GM20431 (cell line): ENCODE measurements at regions not wholly inside any gene's neighbourhood (a gene's known extent, or its start where the extent isn't known, plus 50 kb on each side); places are given as distances from the start of the nearest gene placed in this dataset.
"Not testable (repeated sequence)": the region's sequence is repeated elsewhere in the genome, so short reads cannot be mapped to it uniquely, and the experiment has no call there.

Experiments used
- in situ Hi-C: fragments of 300-500 bp; cut with MseI, MboI; formaldehyde crosslinking; loops from one replicate; pipeline ENCODE4 v1.15.0; 2020; ENCODE audit warnings: low sequenced_read_pairs; ENCODE audit not compliant: unreplicated experiment

DNA sequence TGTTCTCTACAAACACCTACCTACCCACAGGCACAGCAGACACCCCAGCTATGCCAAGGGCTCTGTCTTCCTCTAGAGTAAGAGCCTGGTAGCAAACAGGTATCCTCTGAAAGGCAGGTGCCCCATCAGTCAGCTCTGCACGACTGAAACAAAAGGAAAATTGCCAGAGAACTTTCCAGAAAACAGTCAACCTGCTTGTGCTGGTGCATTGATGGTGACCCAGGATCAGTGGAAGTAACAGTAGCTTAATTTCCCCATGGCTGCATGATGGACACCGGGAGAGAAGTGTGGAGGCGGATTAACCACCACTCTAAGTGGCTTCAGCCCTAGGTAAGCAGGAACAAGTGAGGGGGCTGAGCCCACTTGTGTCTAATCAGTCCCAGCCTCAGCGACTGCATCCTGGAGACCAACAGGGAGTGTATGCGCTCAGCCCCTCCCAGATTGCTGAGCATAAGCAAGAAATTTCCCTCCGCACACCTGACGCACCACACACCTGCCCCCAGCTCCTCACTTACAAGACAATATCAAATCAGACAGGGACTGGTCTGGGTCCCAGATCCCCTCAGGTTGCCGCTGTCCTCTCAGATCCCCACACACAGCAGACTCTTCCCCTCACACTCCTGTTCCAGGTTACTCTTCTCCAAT lies 70.7 kb upstream of the IGLL5 start:
- in situ Hi-C loops = no loop called here

DNA sequence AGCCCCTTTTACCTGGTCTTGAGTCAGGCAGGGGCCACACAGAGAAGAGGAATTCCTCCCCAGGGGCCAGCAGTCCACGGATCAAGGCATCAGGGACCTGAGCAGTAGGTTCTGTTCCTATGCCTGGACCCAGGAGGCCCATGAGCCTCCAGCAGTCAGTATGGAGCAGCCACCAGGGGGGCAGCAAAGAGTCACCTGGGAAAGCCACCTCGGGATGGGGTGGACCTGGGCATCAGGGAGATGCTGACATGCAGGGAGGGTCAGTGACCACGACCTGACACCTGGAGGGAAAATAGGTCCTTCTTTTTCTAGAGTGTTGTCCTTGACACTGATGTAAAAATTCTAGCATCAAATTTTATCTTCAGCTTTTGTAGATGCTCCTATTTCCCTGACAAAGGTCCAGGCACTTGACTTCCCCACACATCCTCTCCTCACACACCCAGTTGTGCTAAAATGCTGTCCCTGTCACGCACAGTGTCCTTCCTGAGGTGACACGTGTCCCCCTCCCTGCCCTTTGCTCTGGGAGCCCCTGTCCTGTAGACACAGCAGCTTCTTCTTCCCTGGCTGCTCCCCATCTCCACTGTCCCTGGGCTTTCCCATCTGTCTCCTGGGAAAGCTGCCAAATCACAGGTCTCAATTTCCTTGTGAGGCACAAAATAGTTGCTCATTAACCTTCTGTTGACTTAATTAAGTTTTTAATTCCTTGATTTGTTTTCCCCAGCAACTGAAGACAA lies 70.0 kb upstream of the IGLL5 start:
- in situ Hi-C loops = no loop called here

DNA sequence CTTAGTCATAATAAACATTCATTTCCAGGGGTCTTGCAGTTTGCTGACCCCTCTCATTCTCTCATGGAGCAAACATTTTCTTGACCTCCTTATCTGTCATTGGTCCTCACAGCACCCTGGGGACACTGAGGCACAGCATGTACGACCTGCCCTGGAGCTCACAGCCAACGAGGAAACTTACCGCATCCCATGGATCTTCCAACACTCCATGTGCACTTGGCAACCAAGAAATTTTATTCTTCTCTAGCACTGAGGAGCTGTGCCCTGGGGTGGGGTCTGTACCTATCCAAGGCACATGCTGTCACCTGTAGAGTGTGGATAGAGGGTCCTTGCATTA lies 69.4 kb upstream of the IGLL5 start:
- in situ Hi-C loops = no loop called here

DNA sequence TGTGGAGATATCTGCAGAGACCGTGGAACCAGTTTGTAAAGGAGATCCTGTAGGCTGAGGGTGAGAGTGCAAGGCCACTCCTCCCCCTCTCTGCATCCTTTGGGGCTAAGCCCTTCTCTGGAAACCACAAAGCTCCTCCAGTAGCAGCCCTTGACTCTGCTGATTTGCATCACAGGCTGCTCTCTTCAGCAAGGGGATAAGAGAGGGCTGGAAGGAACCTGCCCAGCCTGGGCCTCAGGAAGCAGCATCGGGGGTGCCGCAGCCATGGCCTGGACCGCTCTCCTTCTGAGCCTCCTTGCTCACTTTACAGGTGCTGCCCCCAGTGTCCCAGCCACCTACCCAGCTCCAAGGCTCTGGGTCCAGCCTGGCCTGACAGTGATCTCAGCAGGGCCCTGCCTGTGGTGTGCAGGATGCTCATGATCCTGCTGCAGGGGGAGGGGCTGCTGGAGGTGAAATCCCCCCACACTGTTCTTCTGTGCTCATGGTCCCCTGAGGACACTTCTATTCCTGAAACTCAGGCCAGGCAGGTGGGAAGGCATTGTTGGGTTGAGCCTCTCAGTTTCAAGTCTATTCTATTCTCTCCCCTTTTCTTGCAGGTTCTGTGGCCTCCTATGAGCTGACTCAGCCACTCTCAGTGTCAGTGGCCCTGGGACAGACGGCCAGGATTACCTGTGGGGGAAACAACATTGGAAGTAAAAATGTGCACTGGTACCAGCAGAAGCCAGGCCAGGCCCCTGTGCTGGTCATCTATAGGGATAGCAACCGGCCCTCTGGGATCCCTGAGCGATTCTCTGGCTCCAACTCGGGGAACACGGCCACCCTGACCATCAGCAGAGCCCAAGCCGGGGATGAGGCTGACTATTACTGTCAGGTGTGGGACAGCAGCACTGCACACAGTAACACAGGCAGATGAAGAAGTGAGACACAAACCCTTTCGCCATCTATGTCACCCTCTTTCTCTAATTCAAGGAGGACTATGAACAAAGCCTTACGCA lies 68.5 kb upstream of the IGLL5 start:
- in situ Hi-C loops = no loop called here

DNA sequence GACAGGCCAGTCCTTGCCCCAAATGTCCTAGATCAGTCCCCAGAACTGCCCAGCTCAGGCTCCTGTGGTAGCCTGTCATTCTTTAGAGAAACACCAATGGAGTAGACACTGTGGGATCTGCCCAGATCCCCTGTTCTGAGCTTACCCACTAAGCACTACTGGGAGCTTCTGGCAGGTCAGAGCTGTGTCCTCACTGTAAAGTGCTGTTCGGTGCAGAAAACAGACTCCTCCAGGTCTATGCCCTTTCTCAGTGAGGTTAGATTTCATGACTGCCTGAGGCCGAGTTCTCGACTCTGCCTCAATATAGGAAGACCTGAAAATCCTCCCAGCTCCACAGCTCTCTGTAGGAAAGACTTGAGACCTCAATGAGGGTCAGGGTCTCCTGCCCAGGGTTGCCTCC lies 67.5 kb upstream of the IGLL5 start:
- in situ Hi-C loops = no loop called here

DNA sequence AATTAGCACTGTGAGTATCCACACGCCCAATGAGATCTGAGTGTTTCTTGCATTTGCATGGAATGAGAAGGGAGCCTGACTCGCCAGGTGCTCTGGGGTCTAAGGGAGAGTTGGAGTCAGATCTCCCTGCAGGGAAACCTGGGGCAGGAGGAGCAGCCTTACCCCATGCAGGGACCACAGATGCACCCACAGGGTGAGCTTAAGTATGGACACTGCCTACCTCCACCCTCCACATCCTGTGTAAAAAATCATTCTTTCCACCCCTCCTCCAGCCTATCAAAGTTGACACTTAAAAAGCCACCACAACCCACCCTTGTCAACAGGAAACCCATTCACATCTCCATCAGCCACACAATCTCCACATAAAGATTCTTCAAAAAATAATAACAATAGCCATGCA lies 67.0 kb upstream of the IGLL5 start:
- in situ Hi-C loops = no loop called here

DNA sequence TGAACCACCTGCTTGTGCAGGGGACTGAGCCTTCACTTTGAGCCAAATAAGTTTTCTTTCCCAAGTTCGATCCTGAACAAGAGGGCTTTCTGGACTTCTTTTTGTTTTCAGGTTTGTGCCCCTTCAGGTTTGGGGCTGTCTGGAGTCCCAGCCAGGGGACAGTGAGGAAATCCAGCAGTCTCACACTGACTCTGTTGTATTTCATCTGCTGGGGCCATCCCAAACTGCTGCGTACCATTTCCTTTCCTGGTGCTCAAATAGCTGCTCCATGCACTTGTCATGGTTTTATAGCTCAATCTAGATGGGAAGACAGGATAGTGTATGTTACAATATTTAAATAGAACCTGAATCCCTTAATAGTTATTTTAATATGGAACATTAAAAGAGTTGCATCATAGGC lies 66.3 kb upstream of the IGLL5 start:
- in situ Hi-C loops = no loop called here

DNA sequence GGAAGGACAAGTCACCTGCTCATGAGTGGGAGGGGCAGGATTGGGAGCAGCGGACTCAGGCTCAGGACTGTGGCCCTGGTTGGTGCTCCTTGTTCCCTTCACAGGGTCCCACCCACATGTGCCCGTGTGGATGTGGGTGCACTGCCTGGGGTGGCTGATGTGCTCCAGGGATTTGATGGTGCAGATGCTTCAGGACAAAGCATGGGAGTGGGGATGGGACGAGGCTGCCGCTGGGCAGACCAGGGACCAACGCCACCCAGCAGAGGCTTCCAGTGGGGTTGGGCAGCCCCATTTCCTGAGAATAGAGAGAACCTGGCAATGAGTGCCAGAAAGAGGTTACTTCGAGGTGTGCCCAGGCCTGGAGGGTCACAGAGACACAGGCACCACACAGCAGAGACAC lies 65.5 kb upstream of the IGLL5 start:
- in situ Hi-C loops = no loop called here

DNA sequence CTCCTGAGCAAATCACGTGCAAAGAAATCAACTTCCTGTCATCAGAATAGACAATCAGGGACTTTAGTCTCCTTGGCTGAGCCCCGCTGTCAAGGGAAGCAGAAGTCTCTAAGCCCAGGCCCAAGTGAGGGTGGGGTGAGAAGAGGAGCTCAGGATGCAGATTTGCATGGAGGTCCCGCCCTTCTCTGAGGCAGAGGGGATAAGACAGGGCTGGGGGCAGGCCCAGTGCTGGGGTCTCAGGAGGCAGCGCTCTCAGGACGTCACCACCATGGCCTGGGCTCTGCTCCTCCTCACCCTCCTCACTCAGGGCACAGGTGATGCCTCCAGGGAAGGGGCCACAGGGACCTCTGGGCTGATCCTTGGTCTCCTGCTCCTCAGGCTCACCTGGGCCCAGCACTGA lies 65.1 kb upstream of the IGLL5 start:
- in situ Hi-C loops = not testable (repeated sequence)

DNA sequence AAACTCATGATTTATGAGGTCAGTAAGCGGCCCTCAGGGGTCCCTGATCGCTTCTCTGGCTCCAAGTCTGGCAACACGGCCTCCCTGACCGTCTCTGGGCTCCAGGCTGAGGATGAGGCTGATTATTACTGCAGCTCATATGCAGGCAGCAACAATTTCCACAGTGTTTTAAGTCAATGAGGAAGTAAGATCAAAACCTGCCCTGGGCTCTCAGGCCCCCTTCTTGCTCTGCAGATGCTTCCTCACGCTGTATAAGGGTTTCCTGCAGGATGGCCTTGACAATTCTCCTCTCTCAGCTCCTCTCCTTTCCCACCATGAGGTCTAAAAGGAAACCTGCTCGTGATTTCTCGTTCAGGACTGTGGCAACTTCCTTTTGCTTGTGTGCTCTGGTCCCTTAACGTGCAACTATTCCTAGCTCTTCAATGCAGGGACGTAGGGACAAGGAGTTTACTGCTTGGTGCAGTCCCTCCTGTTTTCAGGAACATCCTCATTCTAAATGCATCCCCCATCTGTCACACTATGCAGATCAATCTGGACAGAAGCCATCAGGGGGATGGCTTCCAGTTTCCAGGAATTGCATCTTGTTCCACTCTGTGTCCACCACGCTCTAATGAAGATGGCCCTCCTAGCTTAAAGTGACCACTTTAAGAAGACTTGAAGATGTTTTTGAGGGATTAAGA lies 64.3 kb upstream of the IGLL5 start:
- in situ Hi-C loops = no loop called here

DNA sequence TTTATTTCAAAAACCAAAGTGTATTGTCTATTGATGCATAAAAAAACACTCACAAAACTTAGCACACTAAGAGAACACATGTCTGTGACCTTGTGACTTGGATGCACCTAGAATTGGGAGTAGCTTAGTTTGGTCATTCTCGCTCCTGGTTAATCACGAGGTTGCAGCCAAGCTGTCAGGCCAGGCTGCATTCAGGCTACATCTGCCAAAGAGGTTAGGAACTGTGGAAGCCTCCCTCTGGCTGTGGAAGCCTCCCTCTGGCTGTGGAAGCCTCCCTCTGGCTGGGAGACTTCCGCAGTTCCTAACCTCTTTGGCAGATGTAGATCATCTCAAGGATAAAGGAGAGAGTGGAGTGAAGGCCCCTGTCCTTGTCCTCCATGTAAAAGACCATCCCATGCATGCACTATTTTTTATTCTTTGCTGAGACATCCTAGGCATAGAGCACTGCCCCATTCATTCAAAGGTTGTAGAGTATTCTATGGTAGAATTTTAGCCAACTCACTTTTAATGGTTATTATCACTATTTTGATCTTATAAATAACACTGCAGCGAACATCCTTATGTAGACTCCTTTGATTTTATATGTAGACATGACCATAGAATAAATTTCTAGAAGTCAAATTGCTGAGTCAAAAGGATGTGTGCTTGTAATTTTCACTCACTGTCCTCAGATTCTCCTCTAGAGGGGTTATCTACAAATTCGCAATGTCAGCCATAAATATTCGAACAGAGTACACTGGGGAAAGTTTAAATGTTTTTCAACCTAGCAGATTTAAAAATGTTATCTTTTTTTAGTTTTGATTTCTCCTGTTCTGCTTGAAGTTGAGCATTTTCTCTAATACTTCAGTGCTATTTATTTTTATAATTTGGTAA lies 63.0 kb upstream of the IGLL5 start:
- in situ Hi-C loops = no loop called here

DNA sequence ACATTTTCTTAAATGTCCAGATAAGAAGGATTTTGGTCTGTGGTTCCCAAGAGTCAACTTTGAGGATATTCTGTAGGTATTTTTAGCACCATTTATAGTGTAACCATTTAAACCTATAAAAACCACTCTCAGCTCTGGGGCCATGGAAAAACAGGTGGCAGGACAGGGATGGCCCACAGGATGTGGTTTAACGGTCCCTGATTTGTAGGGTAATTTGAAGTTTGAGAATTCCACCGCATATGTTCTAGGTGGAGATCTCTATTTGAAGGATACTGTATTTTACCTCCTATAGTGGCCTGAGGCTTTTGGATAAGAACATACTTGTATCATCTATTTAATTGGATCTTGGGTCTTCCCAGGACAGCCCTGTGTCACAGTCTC lies 62.4 kb upstream of the IGLL5 start:
- in situ Hi-C loops = no loop called here

DNA sequence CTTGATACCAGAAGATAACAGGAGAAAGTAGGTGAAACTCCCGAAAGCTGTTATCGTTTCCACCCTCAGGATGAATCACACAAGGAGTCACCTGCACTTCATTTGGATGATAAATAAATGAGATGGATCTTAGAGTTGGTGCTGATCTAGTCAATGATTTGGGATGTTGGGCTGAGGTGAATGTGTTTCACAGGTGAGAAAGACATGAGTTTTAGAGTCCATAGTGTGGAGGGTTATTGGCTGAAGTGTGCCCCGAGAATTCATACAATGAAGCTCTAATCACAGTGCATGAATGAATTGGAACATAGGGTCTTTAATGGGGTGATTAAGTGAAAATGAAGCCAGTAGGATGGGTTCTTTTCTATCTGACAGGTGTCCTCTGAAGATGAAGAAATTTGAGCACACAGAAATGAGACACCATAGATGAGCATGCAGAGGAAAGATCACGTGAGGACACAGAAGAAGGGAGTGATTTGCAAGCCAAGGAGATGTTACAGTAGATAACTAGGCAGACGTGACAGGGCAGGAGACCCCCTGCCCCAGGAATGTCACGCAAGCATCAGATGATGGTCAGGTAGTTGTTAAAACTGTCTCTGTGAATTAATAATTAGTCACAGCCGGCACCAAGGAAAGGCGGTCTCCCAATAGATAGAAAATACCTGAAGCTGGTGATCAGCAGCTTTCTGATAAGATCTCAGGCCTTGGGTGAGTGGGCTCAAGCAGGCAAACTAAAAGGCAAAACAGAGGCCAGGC lies 60.3 kb upstream of the IGLL5 start:
- in situ Hi-C loops = no loop called here

DNA sequence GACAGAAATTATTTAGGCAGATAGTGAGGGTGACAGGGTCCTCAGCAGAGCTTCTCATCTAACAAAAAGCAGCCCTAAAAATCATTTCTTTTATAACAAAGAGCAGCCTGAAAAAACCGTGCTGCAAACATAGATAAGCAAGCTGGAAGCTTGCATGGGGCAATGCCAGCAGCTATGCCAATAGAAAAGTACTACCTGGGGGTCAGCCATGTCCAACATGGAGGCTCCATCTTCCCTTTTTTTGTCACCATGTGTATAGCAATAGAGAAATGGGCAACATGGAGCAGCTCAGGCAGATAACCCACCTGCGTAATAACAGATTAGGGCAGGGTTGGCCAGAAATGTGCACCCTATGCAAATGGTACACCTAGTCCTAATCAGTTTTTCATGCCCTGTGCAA lies 57.4 kb upstream of the IGLL5 start:
- in situ Hi-C loops = no loop called here

DNA sequence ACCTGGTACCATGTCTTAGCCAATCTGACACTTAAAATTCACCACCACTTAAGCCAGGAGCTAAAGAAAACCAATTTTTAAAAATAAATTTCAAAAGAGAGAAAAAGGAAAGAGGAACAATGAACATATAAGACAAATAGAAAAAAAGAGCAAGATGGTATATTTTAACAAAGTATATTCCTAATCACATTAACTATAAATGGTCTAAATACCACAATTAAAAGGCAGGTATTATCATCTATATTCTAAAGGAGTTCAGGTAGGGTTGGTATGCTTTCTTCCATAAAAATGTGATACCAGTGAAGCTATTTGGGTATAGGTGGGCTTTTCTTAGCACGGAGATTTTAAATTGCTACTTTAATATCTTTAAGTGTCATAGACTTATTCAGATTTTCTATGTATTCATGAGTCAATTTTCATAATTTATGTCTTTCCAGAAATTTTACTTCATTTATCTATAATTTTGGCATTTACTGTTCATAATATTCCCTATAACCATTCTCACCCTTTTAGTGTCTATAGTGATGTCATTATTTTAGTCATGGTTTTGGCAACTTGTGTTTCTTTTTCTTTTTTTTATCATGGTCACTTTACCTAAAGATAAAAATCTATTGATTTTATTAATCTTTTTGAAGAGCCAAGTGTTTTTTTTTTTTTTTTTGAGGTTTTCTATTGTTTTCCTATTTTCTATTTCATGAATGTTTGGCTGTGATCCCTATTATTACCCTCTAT lies 56.5 kb upstream of the IGLL5 start:
- in situ Hi-C loops = no loop called here

DNA sequence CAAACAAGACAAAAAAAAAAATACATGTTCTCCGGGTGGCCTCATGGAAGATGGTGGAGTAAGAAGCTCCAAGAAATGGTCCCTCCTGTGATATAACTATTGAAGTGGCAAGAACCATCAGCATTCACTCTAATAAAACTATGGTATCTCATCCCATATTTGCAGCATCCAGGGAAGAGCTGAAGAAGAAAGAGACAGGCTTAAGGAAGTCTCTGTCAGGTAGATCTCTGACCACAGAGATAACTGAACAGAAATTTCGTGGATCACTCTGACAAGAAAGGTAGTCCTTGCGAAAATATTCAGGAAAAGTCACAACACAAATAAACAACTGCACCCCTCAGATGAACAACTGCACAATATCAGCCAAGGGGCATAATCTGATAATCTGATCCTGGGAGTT lies 54.6 kb upstream of the IGLL5 start:
- in situ Hi-C loops = no loop called here

DNA sequence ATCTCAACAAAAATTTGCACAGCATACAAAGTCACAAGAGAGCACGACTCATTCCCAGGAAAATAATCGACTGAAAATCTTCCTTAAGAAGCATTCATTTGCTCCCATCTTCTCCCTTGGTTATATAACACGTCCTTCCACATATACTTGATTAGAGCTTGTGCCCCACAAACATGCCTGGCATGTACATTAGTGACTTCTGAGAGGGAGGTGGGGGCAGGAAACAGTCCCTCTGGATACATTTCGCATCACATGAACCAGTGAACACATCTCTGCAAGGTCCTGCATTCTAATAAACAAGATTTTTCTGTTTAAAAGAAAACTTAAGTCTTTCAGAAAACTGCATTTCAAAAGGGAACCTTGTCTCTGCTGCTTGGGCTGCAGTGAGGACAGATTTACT lies 54.1 kb upstream of the IGLL5 start:
- in situ Hi-C loops = no loop called here

DNA sequence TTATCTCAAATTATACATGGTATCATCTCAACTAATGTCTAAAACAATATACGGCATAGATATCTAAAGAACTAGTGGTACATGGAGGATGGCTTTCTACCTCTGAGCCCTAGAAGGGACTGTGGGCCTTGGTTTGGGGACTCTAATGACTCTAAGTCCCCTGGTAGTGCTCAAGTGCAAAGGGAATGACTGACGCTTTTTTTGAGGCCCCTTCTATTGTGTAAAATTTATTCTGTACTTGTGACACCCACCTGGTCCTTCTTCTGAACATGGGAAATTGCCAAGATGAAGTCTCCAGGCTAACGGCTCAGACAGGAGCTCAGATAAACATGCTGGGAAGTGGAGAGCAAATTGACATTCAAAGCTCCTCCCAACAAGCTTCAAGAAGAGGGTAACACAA lies 53.4 kb upstream of the IGLL5 start:
- in situ Hi-C loops = no loop called here
